GM21526 (cell line): ENCODE measurements at regions not wholly inside any gene's neighbourhood (a gene's known extent, or its start where the extent isn't known, plus 50 kb on each side); places are given as distances from the start of the nearest gene placed in this dataset.

ENCODE experiments used
- ATAC-seq: cut with Tn5 transposase; IDR thresholded peaks from one replicate; pipeline ENCODE4 v1.9.1; 2021; ENCODE audit warnings: moderate library complexity; ENCODE audit not compliant: unreplicated experiment, low FRiP score

- ATAC-seq = no peak
These were observed 834.6 kb downstream of the TBC1D22A start for GRCh38 chr22:47597041-47597440.

- ATAC-seq = no peak
These were observed 833.8 kb downstream of the TBC1D22A start for GRCh38 chr22:47596176-47596690.

- ATAC-seq = no peak
These were observed 832.5 kb downstream of the TBC1D22A start for GRCh38 chr22:47594836-47595521.

GRCh38 chr22:47593911-47594311, 831.5 kb downstream of the TBC1D22A start:
- ATAC-seq = no peak

- no peak for ATAC-seq
These were observed 830.8 kb downstream of the TBC1D22A start for GRCh38 chr22:47593291-47593690.

DNA sequence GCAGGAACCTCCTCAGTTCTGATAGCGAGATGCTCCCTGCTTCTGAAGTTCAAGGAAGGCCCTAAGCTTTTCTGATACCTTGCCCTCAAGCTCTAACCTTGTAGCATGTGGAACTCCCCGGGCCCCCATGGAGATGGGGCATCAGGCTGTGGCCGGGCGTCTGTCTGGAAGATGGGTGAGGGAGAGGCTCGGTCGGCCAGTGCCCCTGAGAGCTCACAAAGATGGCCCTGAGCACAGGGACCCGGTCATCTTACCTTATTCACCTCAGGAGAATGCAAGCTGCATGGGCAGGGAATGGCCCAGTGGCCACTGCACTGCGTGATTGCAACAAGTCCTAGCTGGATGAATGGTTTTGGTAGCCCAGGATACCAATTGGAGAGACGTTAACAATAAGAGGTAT, 830.3 kb downstream of the TBC1D22A start:
- ATAC-seq = no peak

- ATAC-seq = no peak
These were observed 829.3 kb downstream of the TBC1D22A start for GRCh38 chr22:47591709-47592108.

DNA sequence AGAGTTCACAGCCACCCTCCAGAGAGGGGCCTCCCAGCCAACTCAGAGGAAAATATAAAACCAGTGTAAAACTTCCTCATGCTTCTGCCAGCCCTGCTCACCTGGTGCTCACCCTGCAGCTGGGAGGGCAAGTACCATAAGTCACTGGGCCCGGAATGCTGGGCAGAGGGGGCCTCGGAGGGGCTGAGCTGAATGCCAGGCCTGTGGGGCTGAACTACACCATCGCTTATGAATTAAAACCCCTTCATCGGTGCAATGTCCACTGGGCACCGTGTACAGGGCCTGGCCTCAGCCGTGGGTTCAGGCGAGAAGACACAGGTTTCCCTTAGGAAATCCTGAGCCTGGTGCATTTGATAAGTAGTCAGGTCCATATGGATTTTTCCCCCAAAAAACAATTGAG, 828.6 kb downstream of the TBC1D22A start:
- ATAC-seq = no peak

GRCh38 chr22:47589271-47590250, 827.1 kb downstream of the TBC1D22A start:
- ATAC-seq = no peak

GRCh38 chr22:47588578-47588960, 826.1 kb downstream of the TBC1D22A start:
- no peak for ATAC-seq

DNA sequence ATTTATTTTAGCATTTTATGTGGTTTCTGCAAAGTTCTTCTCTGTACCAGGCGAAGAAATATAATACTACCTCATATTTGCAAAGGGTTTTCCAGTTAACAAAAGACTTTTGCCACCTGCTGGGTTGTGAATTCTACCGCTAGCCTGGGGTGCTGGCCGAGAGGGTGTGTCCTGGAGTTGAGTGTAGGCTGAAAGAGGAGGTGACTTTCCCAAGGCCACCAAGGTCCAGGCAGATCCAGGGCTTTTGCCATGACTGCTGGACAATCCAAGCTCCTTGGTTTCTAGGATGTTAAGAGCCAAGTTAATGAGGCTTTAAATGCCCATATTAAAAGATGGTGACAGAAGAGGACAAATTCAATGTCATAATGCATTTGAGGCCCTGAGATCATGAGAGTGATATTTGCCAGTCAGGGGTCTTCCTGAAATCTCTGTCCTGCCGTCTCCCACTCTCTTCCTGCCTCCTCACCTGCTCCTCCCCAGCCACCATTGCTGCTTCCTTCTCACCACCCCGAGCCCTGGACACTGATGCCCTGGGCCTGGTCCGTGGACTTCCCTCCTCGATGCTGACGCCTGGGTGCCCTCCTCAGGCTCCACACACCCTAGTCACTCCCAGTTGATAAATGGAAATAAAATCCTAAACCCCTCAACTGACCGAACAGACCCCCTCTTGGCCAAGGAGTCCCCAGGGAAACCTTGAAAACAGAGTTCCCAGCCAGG, 825.6 kb downstream of the TBC1D22A start:
- no peak for ATAC-seq

GRCh38 chr22:47587361-47587760, 824.9 kb downstream of the TBC1D22A start:
- ATAC-seq = no peak

- no peak for ATAC-seq
These were observed 824.5 kb downstream of the TBC1D22A start for GRCh38 chr22:47586946-47587345.

GRCh38 chr22:47586038-47586437, 823.6 kb downstream of the TBC1D22A start:
- no peak for ATAC-seq

DNA sequence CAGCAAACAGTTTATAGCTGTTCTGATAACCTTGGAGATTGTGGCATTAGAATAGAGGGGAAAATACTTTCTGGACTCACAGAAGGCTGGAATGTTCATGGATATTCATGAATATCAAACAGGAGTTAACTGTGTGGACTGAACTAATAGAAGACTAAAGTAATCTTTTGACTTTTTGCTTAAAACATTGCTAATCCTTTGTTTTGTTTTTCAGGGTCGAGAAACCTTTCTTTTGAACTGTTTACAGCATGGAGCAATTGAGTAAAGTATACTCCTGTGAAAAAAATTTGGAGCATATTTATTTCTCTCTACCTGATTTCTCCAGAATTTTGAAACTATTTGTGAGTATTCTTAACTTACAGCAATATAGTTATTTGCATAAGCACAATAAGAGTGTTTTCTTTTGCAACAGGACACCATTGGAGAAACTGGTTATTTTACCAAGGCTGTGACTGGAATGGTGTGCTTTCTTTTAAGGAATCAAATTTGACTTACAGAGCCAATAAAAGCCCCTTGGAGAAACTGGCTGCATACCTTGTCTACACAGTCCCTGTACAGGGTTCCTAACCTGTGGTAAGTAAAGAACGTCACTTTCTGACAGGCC, 821.6 kb downstream of the TBC1D22A start:
- ATAC-seq = no peak

DNA sequence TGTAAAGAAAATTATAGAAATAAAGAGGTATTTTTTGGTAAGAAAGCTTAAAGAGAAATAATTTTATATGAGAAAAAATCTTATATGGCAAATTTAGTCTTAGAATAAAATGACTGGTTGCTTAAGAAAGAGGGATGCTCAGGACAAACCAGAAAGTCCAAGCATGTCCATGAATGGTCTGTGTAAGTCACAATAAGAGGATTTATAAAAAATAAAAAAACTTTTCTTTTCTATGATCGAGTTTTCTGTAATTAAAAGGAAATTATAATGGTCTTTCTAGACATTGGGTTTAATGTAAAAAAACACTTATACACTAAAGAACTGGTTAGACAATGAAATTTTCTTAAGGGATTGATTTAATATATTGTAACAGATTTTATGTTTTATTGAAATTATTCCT, 819.6 kb downstream of the TBC1D22A start:
- no peak for ATAC-seq

GRCh38 chr22:47580121-47580520, 817.7 kb downstream of the TBC1D22A start:
- ATAC-seq = no peak

DNA sequence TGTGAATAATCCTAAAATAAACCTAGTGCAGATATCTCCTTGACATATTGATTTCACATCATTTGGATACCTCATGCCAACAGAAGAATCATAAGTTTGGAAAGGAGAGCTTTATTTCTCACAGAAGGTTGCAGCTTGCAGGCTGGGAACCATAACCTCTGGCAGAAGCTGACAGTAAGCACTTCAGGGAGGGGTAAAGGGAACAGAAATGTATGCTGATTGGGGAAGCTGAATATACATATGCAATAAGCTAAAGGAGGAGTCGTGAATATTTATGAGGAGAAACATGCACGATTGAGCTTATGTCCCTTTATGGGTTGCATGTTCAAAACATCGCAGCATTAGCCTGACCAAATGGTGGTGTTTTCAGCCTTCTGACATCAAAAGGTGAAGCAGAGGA, 814.5 kb downstream of the TBC1D22A start:
- ATAC-seq = no peak

DNA sequence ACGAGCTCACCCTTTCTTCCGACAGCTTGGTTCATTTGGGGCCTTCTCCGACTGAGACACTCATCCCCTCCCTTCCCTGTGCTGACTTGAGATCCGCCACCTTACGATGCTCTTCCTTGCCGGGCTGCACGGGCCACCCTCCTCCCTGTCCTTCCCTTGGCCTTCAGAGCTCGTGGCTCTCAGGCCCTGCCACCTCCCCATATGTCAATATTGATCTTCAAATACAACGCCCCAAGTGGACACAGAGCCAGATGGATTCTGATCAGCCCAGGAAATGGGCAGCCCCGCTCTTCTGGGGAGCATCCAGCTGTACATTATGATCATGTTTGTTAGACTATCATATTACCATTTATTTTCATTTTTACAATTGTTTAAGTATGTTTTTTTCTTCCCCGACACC, 812.8 kb downstream of the TBC1D22A start:
- ATAC-seq = no peak

- no peak for ATAC-seq
These were observed 812.1 kb downstream of the TBC1D22A start for GRCh38 chr22:47574556-47574955.
